Fibroblast of lung (primary cell): ENCODE measurements at regions not wholly inside any gene's neighbourhood (a gene's known extent, or its start where the extent isn't known, plus 50 kb on each side); places are given as distances from the start of the nearest gene placed in this dataset.

ENCODE experiments used
- EZH2 ChIP-seq: IDR thresholded peaks from 2 replicates; pipeline ENCODE4 v1.5.1; 2012; ENCODE audit warnings: low read length, control low read depth, mild to moderate bottlenecking; ENCODE audit errors: missing control alignments
- TF ChIP-seq, protein P1 (sequence below), 2 donors: IDR thresholded peaks in 1 of 2; conservative IDR thresholded peaks in 1 of 2; 1 replicate in 1 of 2; 2 replicates in 1 of 2; pipeline ENCODE4 v1.5.1; 2011 to 2012; ENCODE audit warnings: low read length in 2 of 2, control low read depth in 1 of 2, inconsistent platforms in 1 of 2, low read depth in 1 of 2, mild to moderate bottlenecking in 1 of 2

GRCh38 chr4:143085224-143085623 is 99.5 kb upstream of the USP38 start:
- TF ChIP-seq, protein P1, sequence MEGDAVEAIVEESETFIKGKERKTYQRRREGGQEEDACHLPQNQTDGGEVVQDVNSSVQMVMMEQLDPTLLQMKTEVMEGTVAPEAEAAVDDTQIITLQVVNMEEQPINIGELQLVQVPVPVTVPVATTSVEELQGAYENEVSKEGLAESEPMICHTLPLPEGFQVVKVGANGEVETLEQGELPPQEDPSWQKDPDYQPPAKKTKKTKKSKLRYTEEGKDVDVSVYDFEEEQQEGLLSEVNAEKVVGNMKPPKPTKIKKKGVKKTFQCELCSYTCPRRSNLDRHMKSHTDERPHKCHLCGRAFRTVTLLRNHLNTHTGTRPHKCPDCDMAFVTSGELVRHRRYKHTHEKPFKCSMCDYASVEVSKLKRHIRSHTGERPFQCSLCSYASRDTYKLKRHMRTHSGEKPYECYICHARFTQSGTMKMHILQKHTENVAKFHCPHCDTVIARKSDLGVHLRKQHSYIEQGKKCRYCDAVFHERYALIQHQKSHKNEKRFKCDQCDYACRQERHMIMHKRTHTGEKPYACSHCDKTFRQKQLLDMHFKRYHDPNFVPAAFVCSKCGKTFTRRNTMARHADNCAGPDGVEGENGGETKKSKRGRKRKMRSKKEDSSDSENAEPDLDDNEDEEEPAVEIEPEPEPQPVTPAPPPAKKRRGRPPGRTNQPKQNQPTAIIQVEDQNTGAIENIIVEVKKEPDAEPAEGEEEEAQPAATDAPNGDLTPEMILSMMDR (conservative IDR thresholded peaks at IDR 0.05 in 1 of 2, IDR thresholded peaks at IDR 0.05 in 1 of 2; ENCODE audit: low read depth in 1 of 2, low read length in 2 of 2): peak in 1 of 2 donors; percentile 22
- no peak for TF ChIP-seq EZH2
